ENCODE measurements at regions not wholly inside any gene's neighbourhood (a gene's known extent, or its start where the extent isn't known, plus 50 kb on each side); places are given as distances from the start of the nearest gene placed in this dataset.

GRCh38 chr5:10049858-10050455 is 199.7 kb downstream of the ATPSCKMT start:
- Histone ChIP-seq H3K9me3 (ENCODE audit: control insufficient read depth, insufficient read depth, low read depth, low read length) (peaks cover 42% of the 10 kb centered on the region), H3K27ac (ENCODE audit: low read depth, low read length) (no peak overlapping the region), H3K9ac (ENCODE audit: low read length) (no peak overlapping the region), H3K4me1 (ENCODE audit: control insufficient read depth, insufficient read depth, low read length) (no peaks in the 10 kb centered on the region), H3K36me3 (ENCODE audit: control insufficient read depth, insufficient read depth, low read length) (no peaks in the 10 kb centered on the region), H3K4me3 (ENCODE audit: low read depth, low read length) (no peak overlapping the region), H3K27me3 (ENCODE audit: control insufficient read depth, insufficient read depth, low read length) (no peaks in the 10 kb centered on the region)

GRCh38 chr5:10046676-10047075 is 203.0 kb downstream of the ATPSCKMT start:
- Histone ChIP-seq H3K27ac (ENCODE audit: low read depth, low read length) (no peak overlapping the region), H3K4me1 (ENCODE audit: control insufficient read depth, insufficient read depth, low read length) (no peaks in the 10 kb centered on the region), H3K36me3 (ENCODE audit: control insufficient read depth, insufficient read depth, low read length) (no peaks in the 10 kb centered on the region), H3K27me3 (ENCODE audit: control insufficient read depth, insufficient read depth, low read length) (no peaks in the 10 kb centered on the region), H3K4me3 (ENCODE audit: low read depth, low read length) (no peak overlapping the region), H3K9me3 (ENCODE audit: control insufficient read depth, insufficient read depth, low read depth, low read length) (peaks cover 23% of the 10 kb centered on the region), H3K9ac (ENCODE audit: low read length) (no peak overlapping the region)

GRCh38 chr5:10045376-10045775 is 204.3 kb downstream of the ATPSCKMT start:
- peaks cover 21% of the 10 kb centered on the region for H3K9me3 ChIP-seq (ENCODE audit: control insufficient read depth, insufficient read depth, low read depth, low read length)
- H3K36me3 ChIP-seq (ENCODE audit: control insufficient read depth, insufficient read depth, low read length), result no peaks in the 10 kb centered on the region
- no peak overlapping the region for H3K27ac ChIP-seq (ENCODE audit: low read depth, low read length)
- no peak overlapping the region for H3K4me3 ChIP-seq (ENCODE audit: low read depth, low read length)
- no peaks in the 10 kb centered on the region for H3K4me1 ChIP-seq (ENCODE audit: control insufficient read depth, insufficient read depth, low read length)
- H3K27me3 ChIP-seq (ENCODE audit: control insufficient read depth, insufficient read depth, low read length), result no peaks in the 10 kb centered on the region
- H3K9ac ChIP-seq (ENCODE audit: low read length), result no peak overlapping the region

- H3K9ac ChIP-seq (ENCODE audit: low read length), result no peak overlapping the region
- H3K4me3 ChIP-seq (ENCODE audit: low read depth, low read length), result no peak overlapping the region
- H3K27ac ChIP-seq (ENCODE audit: low read depth, low read length), result no peak overlapping the region
- no peaks in the 10 kb centered on the region for H3K27me3 ChIP-seq (ENCODE audit: control insufficient read depth, insufficient read depth, low read length)
- peaks cover 13% of the 10 kb centered on the region for H3K9me3 ChIP-seq (ENCODE audit: control insufficient read depth, insufficient read depth, low read depth, low read length)
- H3K36me3 ChIP-seq (ENCODE audit: control insufficient read depth, insufficient read depth, low read length), result no peaks in the 10 kb centered on the region
- H3K4me1 ChIP-seq (ENCODE audit: control insufficient read depth, insufficient read depth, low read length), result 0 out of 2 replicates have a peak, but pooled peaks cover 3% of the 10 kb centered on the region
Observed at GRCh38 chr5:10036136-10036815, 213.4 kb downstream of the ATPSCKMT start.

- Histone ChIP-seq H3K36me3 (ENCODE audit: control insufficient read depth, insufficient read depth, low read length) (no peaks in the 10 kb centered on the region), H3K9me3 (ENCODE audit: control insufficient read depth, insufficient read depth, low read depth, low read length) (no peaks in the 10 kb centered on the region), H3K4me3 (ENCODE audit: low read depth, low read length) (no peak overlapping the region), H3K27ac (ENCODE audit: low read depth, low read length) (no peak overlapping the region), H3K27me3 (ENCODE audit: control insufficient read depth, insufficient read depth, low read length) (no peaks in the 10 kb centered on the region), H3K9ac (ENCODE audit: low read length) (no peak overlapping the region), H3K4me1 (ENCODE audit: control insufficient read depth, insufficient read depth, low read length) (no peaks in the 10 kb centered on the region)
Observed at GRCh38 chr5:10034001-10034400, 215.7 kb downstream of the ATPSCKMT start.

GRCh38 chr5:10031817-10032216 is 217.9 kb downstream of the ATPSCKMT start:
- H3K9ac ChIP-seq (ENCODE audit: low read length), result no peak overlapping the region
- no peak overlapping the region for H3K4me3 ChIP-seq (ENCODE audit: low read depth, low read length)
- no peaks in the 10 kb centered on the region for H3K27me3 ChIP-seq (ENCODE audit: control insufficient read depth, insufficient read depth, low read length)
- no peak overlapping the region for H3K27ac ChIP-seq (ENCODE audit: low read depth, low read length)
- no peaks in the 10 kb centered on the region; the same call in 1 of the 2 replicates for H3K9me3 ChIP-seq (ENCODE audit: control insufficient read depth, insufficient read depth, low read depth, low read length)
- H3K36me3 ChIP-seq (ENCODE audit: control insufficient read depth, insufficient read depth, low read length), result no peaks in the 10 kb centered on the region
- no peaks in the 10 kb centered on the region for H3K4me1 ChIP-seq (ENCODE audit: control insufficient read depth, insufficient read depth, low read length)

GRCh38 chr5:10030219-10030831 is 219.4 kb downstream of the ATPSCKMT start:
- Histone ChIP-seq H3K27me3 (ENCODE audit: control insufficient read depth, insufficient read depth, low read length) (no peaks in the 10 kb centered on the region), H3K4me3 (ENCODE audit: low read depth, low read length) (no peak overlapping the region), H3K9ac (ENCODE audit: low read length) (no peak overlapping the region), H3K9me3 (ENCODE audit: control insufficient read depth, insufficient read depth, low read depth, low read length) (peaks cover 3% of the 10 kb centered on the region; the same call in 1 of the 2 replicates), H3K27ac (ENCODE audit: low read depth, low read length) (no peak overlapping the region), H3K4me1 (ENCODE audit: control insufficient read depth, insufficient read depth, low read length) (no peaks in the 10 kb centered on the region), H3K36me3 (ENCODE audit: control insufficient read depth, insufficient read depth, low read length) (no peaks in the 10 kb centered on the region)

- Histone ChIP-seq H3K9ac (ENCODE audit: low read length) (no peak overlapping the region), H3K27ac (ENCODE audit: low read depth, low read length) (no peak overlapping the region), H3K27me3 (ENCODE audit: control insufficient read depth, insufficient read depth, low read length) (no peaks in the 10 kb centered on the region), H3K4me3 (ENCODE audit: low read depth, low read length) (no peak overlapping the region), H3K4me1 (ENCODE audit: control insufficient read depth, insufficient read depth, low read length) (no peaks in the 10 kb centered on the region), H3K9me3 (ENCODE audit: control insufficient read depth, insufficient read depth, low read depth, low read length) (peaks cover 10% of the 10 kb centered on the region; the same call in 1 of the 2 replicates), H3K36me3 (ENCODE audit: control insufficient read depth, insufficient read depth, low read length) (no peaks in the 10 kb centered on the region)
Observed at GRCh38 chr5:10023494-10023893, 226.2 kb downstream of the ATPSCKMT start.

GRCh38 chr5:10021248-10021647 is 228.4 kb downstream of the ATPSCKMT start:
- no peak overlapping the region for H3K9ac ChIP-seq (ENCODE audit: low read length)
- H3K4me1 ChIP-seq (ENCODE audit: control insufficient read depth, insufficient read depth, low read length), result peaks cover 6% of the 10 kb centered on the region
- no peak overlapping the region for H3K4me3 ChIP-seq (ENCODE audit: low read depth, low read length)
- H3K36me3 ChIP-seq (ENCODE audit: control insufficient read depth, insufficient read depth, low read length), result no peaks in the 10 kb centered on the region
- no peaks in the 10 kb centered on the region for H3K27me3 ChIP-seq (ENCODE audit: control insufficient read depth, insufficient read depth, low read length)
- H3K9me3 ChIP-seq (ENCODE audit: control insufficient read depth, insufficient read depth, low read depth, low read length), result peaks cover 11% of the 10 kb centered on the region; the same call in 1 of the 2 replicates
- H3K27ac ChIP-seq (ENCODE audit: low read depth, low read length), result no peak overlapping the region

GRCh38 chr5:10019236-10019635 is 230.5 kb downstream of the ATPSCKMT start:
- no peak overlapping the region for H3K27ac ChIP-seq (ENCODE audit: low read depth, low read length)

More at GRCh38 chr5:10019236-10019635, 230.5 kb downstream of the ATPSCKMT start:
- H3K36me3 ChIP-seq (ENCODE audit: control insufficient read depth, insufficient read depth, low read length), result no peaks in the 10 kb centered on the region
- no peaks in the 10 kb centered on the region for H3K27me3 ChIP-seq (ENCODE audit: control insufficient read depth, insufficient read depth, low read length)
- no peak overlapping the region for H3K4me3 ChIP-seq (ENCODE audit: low read depth, low read length)
- peaks cover 10% of the 10 kb centered on the region; the same call in 1 of the 2 replicates for H3K9me3 ChIP-seq (ENCODE audit: control insufficient read depth, insufficient read depth, low read depth, low read length)
- H3K9ac ChIP-seq (ENCODE audit: low read length), result no peak overlapping the region
- H3K4me1 ChIP-seq (ENCODE audit: control insufficient read depth, insufficient read depth, low read length), result peaks cover 6% of the 10 kb centered on the region

Data from HUES6 (cell line).